Lung (tissue), 11 donors: ENCODE measurements at regions not wholly inside any gene's neighbourhood (a gene's known extent, or its start where the extent isn't known, plus 50 kb on each side); places are given as distances from the start of the nearest gene placed in this dataset.

ENCODE experiments used
- ATAC-seq: fragments of 200-7000 bp; cut with Tn5 transposase; one replicate; pipeline ENCODE4 v1.9.1; 2020; ENCODE audit warnings: moderate number of reproducible peaks; ENCODE audit not compliant: insufficient read depth, low FRiP score
- DNase-seq, 3 donors: peaks; one replicate each; pipeline ENCODE4 v3.0.0-alpha.2; 2013 to 2017
- H3K27ac ChIP-seq, 2 donors: one replicate each; pipeline ENCODE4 v1.5.1; 2013; ENCODE audit warnings: mild to moderate bottlenecking in 2 of 2, moderate library complexity in 2 of 2, control low read depth in 1 of 2, inconsistent platforms in 1 of 2, low read depth in 1 of 2, low read length in 1 of 2
- H3K27me3 ChIP-seq, 3 donors: one replicate each; pipeline ENCODE4 v1.5.1; 2013; ENCODE audit warnings: low read length in 2 of 3; ENCODE audit not compliant: control insufficient read depth in 3 of 3, insufficient read depth in 3 of 3
- H3K36me3 ChIP-seq, 4 donors: one replicate each; pipeline ENCODE4 v1.5.1; 2013; ENCODE audit warnings: low read length in 4 of 4, mild to moderate bottlenecking in 1 of 4, moderate library complexity in 1 of 4; ENCODE audit not compliant: control insufficient read depth in 4 of 4, insufficient read depth in 4 of 4
- H3K4me1 ChIP-seq, 5 donors: one replicate each; pipeline ENCODE4 v1.5.1; 2013; ENCODE audit warnings: low read length in 5 of 5, mild to moderate bottlenecking in 2 of 5, moderate library complexity in 1 of 5; ENCODE audit not compliant: control insufficient read depth in 5 of 5, insufficient read depth in 5 of 5
- H3K4me3 ChIP-seq: one replicate; pipeline ENCODE4 v1.5.1; 2013; ENCODE audit warnings: mild to moderate bottlenecking, control low read depth, moderate library complexity
- H3K9ac ChIP-seq, 2 donors: one replicate each; pipeline ENCODE4 v1.5.1; 2013; ENCODE audit warnings: low read length in 2 of 2, control low read depth in 1 of 2; ENCODE audit not compliant: insufficient read depth in 1 of 2
- H3K9me3 ChIP-seq, 4 donors: one replicate each; pipeline ENCODE4 v1.5.1; 2013; ENCODE audit warnings: low read length in 3 of 4, mild to moderate bottlenecking in 1 of 4, moderate library complexity in 1 of 4; ENCODE audit not compliant: control insufficient read depth in 4 of 4, insufficient read depth in 3 of 4
- WGBS, 2 donors: extraction: QIAGEN DNeasy Blood & Tissue Kit; methylation state at CpG; one replicate each; pipeline ENCODE4 v1.1.7; 2013; 5-methylcytosine and 5-hydroxymethylcytosine counted together
- TF ChIP-seq, protein P1 (sequence below): IDR thresholded peaks from 2 replicates; pipeline ENCODE4 v1.5.1; 2012; ENCODE audit warnings: mild to moderate bottlenecking; ENCODE audit errors: control extremely low read depth, extremely low read depth
- donor health status: control.
- donor health status: control.
- donor health status: Bipolar disorder and iron deficiency.
- donor health status: healthy.
- donor health status: DM: yes; HTN: yes; CAD: no.

GRCh38 chr17:79522414-79522813, 88.4 kb downstream of the RBFOX3 start:
- DNase-seq (no peak), ATAC-seq (no peak)
- peaks cover 3 to 17% (median 4%) of the 10 kb centered on the region in 3 donors for H3K27me3 ChIP-seq
- H3K4me3 ChIP-seq, result no peak overlapping the region
- TF ChIP-seq, protein P1, sequence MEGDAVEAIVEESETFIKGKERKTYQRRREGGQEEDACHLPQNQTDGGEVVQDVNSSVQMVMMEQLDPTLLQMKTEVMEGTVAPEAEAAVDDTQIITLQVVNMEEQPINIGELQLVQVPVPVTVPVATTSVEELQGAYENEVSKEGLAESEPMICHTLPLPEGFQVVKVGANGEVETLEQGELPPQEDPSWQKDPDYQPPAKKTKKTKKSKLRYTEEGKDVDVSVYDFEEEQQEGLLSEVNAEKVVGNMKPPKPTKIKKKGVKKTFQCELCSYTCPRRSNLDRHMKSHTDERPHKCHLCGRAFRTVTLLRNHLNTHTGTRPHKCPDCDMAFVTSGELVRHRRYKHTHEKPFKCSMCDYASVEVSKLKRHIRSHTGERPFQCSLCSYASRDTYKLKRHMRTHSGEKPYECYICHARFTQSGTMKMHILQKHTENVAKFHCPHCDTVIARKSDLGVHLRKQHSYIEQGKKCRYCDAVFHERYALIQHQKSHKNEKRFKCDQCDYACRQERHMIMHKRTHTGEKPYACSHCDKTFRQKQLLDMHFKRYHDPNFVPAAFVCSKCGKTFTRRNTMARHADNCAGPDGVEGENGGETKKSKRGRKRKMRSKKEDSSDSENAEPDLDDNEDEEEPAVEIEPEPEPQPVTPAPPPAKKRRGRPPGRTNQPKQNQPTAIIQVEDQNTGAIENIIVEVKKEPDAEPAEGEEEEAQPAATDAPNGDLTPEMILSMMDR, result no peak
- no peaks in the 10 kb centered on the region for H3K36me3 ChIP-seq
- H3K27ac ChIP-seq, result no peak overlapping the region
- peaks cover 0 to 11% (median 0%) of the 10 kb centered on the region in 4 donors for H3K9me3 ChIP-seq
- peaks cover 0 to 3% (median 0%) of the 10 kb centered on the region in 5 donors for H3K4me1 ChIP-seq
- no peak overlapping the region for H3K9ac ChIP-seq
- 83 to 92% methylated on average over 6 of the region's 6 CpGs for WGBS, 2 donors

GRCh38 chr17:79521225-79521624, 89.6 kb downstream of the RBFOX3 start:
- Histone ChIP-seq H3K4me1 (peaks cover 0 to 3% (median 0%) of the 10 kb centered on the region in 5 donors), H3K36me3 (no peaks in the 10 kb centered on the region), H3K4me3 (no peak overlapping the region), H3K27ac (peak overlapping the region in 1 of 2 donors; percentile 8), H3K27me3 (peaks cover 3 to 17% (median 4%) of the 10 kb centered on the region in 3 donors), H3K9me3 (peaks cover 0 to 11% (median 0%) of the 10 kb centered on the region in 4 donors), H3K9ac (no peak overlapping the region)
- WGBS, 2 donors, result 84 to 86% methylated on average over 4 of the region's 4 CpGs
- DNase-seq, result no peak
- no peak for ATAC-seq
- TF ChIP-seq, protein P1, result no peak

DNA sequence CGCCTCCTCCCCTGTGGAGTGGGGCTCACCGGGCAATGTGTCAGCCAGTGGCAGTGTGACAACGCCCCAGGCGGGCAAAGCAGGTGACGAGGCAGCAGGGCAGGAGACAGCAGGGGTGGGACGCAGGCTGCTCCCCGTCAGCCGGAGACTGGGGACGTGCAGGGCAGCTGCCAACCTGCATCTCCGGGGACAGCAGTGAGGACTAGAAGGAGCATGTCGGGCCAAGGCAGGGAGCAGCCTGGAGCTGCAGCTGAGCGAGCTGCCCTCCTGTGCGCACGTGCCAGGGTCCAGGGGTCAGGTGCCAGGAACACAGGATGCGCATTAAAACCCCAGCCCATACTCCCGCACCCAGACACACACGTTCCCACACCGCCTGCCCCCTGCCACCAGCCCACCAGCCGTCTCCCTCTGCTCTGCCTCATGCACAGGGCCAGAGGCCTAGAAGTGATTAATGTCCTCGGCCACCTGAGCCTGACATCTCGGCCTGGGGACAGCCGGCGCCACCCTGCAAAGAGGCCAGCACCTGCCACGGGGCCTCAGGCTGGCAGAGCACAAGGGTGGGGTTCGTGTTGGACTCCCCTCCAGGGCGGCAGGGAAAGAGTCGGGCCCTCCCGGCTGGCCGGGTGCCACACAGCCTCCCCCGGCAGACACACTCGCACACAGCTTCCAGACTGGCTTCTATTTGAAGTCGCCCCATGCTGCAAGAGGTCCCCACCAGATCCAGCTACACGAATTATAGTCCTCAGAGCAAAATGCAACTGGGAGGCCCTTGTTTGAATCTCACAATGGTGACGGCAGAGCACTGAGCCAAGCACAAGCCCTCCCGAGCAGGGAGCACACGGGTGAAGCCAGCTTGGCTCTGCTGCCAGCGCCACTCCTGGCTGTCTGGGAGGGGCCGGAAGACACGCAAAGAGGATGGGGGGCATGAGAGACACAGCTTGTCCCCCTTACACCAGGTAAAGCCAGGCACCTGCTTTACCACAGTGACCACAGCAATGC, 90.4 kb downstream of the RBFOX3 start:
- TF ChIP-seq, protein P1, result no peak
- no peaks in the 10 kb centered on the region for H3K36me3 ChIP-seq
- H3K4me3 ChIP-seq, result no peak overlapping the region
- peak overlapping the region in 1 of 2 donors; percentile 8 for H3K27ac ChIP-seq
- peaks cover 3 to 17% (median 4%) of the 10 kb centered on the region in 3 donors for H3K27me3 ChIP-seq
- H3K4me1 ChIP-seq, result peaks cover 0 to 3% (median 0%) of the 10 kb centered on the region in 5 donors
- no peak overlapping the region for H3K9ac ChIP-seq
- DNase-seq (no peak), ATAC-seq (no peak)
- WGBS, 2 donors, result 70 to 85% methylated on average over 39 of the region's 39 CpGs
- peaks cover 0 to 7% (median 0%) of the 10 kb centered on the region in 4 donors for H3K9me3 ChIP-seq
